ENCODE measurements at regions not wholly inside any gene's neighbourhood (a gene's known extent, or its start where the extent isn't known, plus 50 kb on each side); places are given as distances from the start of the nearest gene placed in this dataset.

DNA sequence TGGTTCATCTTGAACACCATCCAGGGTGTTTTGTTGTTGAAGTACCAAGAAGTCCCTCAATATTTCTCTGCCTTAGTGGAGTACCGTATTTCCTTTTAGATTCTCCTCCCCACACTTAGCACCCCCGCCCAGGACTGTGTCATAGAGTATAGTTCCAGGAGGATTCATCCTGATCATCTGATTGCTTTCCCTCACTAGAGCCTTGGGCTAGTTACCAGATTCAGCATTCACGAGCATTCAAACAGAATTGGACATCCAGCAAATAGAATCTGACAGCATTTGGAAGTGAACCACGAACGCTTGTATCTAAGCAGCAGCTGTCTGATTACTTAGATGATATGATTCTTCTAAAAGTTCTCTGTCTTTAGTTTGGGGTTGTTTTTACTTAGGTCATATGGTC lies 248.1 kb upstream of the TAS2R1 start:
- TF ChIP-seq, protein P1, sequence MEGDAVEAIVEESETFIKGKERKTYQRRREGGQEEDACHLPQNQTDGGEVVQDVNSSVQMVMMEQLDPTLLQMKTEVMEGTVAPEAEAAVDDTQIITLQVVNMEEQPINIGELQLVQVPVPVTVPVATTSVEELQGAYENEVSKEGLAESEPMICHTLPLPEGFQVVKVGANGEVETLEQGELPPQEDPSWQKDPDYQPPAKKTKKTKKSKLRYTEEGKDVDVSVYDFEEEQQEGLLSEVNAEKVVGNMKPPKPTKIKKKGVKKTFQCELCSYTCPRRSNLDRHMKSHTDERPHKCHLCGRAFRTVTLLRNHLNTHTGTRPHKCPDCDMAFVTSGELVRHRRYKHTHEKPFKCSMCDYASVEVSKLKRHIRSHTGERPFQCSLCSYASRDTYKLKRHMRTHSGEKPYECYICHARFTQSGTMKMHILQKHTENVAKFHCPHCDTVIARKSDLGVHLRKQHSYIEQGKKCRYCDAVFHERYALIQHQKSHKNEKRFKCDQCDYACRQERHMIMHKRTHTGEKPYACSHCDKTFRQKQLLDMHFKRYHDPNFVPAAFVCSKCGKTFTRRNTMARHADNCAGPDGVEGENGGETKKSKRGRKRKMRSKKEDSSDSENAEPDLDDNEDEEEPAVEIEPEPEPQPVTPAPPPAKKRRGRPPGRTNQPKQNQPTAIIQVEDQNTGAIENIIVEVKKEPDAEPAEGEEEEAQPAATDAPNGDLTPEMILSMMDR (IDR thresholded peaks at IDR 0.05; ENCODE audit: low read depth, low read length), result no peak
- H3K4me3 ChIP-seq (ENCODE audit: low read depth, low read length), result no peak overlapping the region
- in situ Hi-C loops (cut with HindIII; ENCODE audit: low sequenced_read_pairs), result no loop called here
- no peak for DNase-seq (ENCODE audit: low read depth, low spot score)

DNA sequence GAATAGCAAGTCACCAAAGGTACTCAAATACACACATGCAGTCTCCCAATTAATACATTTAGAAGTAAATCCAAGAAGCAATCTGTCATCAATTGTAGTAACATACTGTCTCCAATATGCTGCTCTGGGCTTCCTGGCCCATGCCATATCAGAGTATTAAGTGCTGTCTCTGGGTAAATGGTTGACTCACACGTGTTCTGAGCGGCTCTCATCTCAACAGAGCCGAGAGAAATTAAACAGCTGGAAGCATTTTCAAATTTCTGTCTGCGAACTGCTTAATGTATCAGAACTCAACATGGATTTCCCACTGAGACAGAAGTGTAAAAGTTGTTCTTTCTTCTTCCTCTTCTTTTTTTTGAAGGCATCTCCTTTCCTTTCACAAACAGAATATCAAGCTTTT lies 247.3 kb upstream of the TAS2R1 start:
- TF ChIP-seq, protein P1 (IDR thresholded peaks at IDR 0.05; ENCODE audit: low read depth, low read length), result no peak
- in situ Hi-C loops (cut with HindIII; ENCODE audit: low sequenced_read_pairs), result no loop called here
- H3K4me3 ChIP-seq (ENCODE audit: low read depth, low read length), result no peak overlapping the region
- DNase-seq (ENCODE audit: low read depth, low spot score), result no peak

DNA sequence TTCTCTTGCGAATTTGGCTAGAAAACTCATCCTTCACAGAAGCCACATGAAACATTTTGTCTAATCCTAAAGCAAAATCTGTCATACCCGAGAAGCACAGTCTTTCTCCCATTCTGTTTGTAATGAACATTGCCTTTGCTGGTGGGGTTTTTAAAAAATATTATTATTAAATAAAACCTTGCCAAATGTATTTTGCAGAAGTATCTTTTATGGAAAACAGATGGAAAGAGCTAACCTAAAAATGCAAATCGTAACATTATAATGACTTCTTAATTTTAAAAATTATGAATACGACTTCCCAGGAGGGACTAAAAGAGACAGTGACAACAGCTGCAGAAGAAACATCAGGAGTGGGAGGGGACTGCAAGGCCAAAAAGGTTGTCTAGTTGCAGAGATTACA lies 246.3 kb upstream of the TAS2R1 start:
- no peak overlapping the region for H3K4me3 ChIP-seq (ENCODE audit: low read depth, low read length)
- DNase-seq (ENCODE audit: low read depth, low spot score), result no peak
- in situ Hi-C loops (cut with HindIII; ENCODE audit: low sequenced_read_pairs), result no loop called here
- TF ChIP-seq, protein P1 (IDR thresholded peaks at IDR 0.05; ENCODE audit: low read depth, low read length), result no peak

DNA sequence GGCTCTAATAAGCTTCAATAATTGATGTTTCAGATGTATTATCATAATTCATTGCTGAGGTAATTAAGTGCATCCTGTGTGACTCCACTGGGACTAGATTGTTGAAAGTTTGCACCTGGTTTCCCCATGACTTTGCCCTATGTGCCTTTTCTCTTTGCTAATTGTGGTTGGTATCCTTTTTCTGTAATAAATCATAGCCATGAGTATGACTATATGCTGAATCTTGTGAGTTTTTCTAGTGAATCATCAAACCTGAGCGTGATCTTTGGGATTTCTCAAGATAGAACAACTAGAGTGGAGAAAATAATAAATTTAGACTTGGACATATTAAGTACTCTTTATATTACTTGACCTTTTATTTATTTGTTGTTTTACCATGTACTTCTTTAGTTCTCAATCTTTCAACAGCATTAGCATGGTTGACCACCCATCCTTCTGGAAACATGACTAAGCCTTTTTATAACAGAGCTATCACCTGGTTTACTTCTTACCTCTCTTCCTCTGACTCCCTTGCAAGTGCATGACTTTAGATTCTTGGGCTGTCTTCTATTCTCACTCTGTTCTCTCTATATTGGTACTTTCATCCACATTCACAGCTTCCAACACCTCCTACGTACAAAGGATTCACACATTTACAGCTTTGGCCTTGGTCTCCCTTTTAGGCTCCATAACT lies 239.6 kb upstream of the TAS2R1 start:
- in situ Hi-C loops (cut with HindIII; ENCODE audit: low sequenced_read_pairs), result no loop called here
- TF ChIP-seq, protein P1 (IDR thresholded peaks at IDR 0.05; ENCODE audit: low read depth, low read length), result no peak
- no peak overlapping the region for H3K4me3 ChIP-seq (ENCODE audit: low read depth, low read length)
- peak; percentile 59 for DNase-seq (ENCODE audit: low read depth, low spot score)

DNA sequence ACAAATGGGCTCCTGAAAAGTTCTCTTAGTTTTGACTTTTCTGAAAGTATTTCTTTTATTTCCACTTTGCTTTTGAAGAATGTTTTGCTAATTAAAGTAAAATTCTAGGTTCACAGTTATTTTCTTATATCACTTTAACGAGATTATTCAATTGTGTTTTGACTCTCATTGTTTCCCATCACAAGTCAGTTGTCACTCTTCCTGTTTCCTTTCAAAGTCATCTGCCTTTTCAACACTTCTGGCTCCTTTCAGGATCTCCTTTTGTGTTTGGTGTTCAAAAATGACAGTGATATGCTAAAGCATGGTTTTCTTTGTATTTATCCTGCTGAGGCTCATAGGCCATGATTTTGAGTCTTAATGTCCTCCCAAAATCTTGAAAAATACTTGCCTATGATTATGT lies 235.4 kb upstream of the TAS2R1 start:
- H3K4me3 ChIP-seq (ENCODE audit: low read depth, low read length), result no peak overlapping the region
- TF ChIP-seq, protein P1 (IDR thresholded peaks at IDR 0.05; ENCODE audit: low read depth, low read length), result no peak
- in situ Hi-C loops (cut with HindIII; ENCODE audit: low sequenced_read_pairs), result no loop called here
- DNase-seq (ENCODE audit: low read depth, low spot score), result no peak

DNA sequence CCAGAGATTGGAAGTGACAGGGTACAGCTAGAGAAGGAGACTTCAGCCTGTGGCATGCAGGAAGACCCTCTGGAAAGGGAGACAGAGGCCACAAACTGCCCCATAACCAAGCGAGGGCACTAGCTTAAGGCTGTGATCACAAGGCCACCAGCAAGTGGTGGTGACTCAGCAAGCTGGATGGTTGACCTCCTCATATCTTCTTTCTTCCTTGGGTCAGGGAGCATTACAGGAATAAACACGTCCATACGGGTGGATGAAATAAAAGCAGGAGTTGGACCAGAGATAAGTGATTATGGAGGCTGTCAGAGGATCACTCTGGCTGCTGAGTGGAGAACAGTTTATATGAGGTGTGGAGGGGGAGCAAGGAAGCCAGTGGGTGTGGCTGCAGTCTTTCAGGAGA lies 234.6 kb upstream of the TAS2R1 start:
- no peak for DNase-seq (ENCODE audit: low read depth, low spot score)
- in situ Hi-C loops (cut with HindIII; ENCODE audit: low sequenced_read_pairs), result no loop called here
- no peak overlapping the region for H3K4me3 ChIP-seq (ENCODE audit: low read depth, low read length)
- TF ChIP-seq, protein P1 (IDR thresholded peaks at IDR 0.05; ENCODE audit: low read depth, low read length), result no peak

Data from astrocyte of the spinal cord (primary cell).